Gastroesophageal sphincter (tissue), 4 donors: ENCODE measurements at regions not wholly inside any gene's neighbourhood (a gene's known extent, or its start where the extent isn't known, plus 50 kb on each side); places are given as distances from the start of the nearest gene placed in this dataset.

Source experiments
- ATAC-seq: fragments of 150-250 bp; one replicate; pipeline ENCODE4 v1.9.1; 2016; ENCODE audit warnings: mild to moderate bottlenecking, moderate library complexity
- H3K27ac ChIP-seq, 4 donors: fragments of 200-600 bp; sonication (generic) in 3 of 4; 1 replicate in 3 of 4; 2 replicates in 1 of 4; pipeline ENCODE4 v1.5.1; 2016 to 2019
- H3K27me3 ChIP-seq: fragments of 200-600 bp; sonication (generic); one replicate; pipeline ENCODE4 v1.5.1; 2019
- H3K36me3 ChIP-seq, 2 donors: fragments of 200-600 bp; sonication (generic); one replicate each; pipeline ENCODE4 v1.5.1; 2019; ENCODE audit warnings: control low read depth in 1 of 2
- H3K4me1 ChIP-seq, 3 donors: fragments of 200-600 bp; sonication (generic); 1 replicate in 2 of 3; 2 replicates in 1 of 3; pipeline ENCODE4 v1.5.1; 2016 to 2019; ENCODE audit warnings: control low read depth in 2 of 3
- H3K4me3 ChIP-seq, 2 donors: fragments of 200-600 bp; sonication (generic); one replicate each; pipeline ENCODE4 v1.5.1; 2019; ENCODE audit warnings: mild to moderate bottlenecking in 1 of 2, moderate library complexity in 1 of 2
- H3K9me3 ChIP-seq, 3 donors: fragments of 200-600 bp; sonication (generic); one replicate each; pipeline ENCODE4 v1.5.1; 2017 to 2019; ENCODE audit warnings: control low read depth in 2 of 3
- CTCF ChIP-seq, 4 experiments: fragments of 200-600 bp in 2 of 4; fragments of 450-650 bp in 2 of 4; sonication (generic) in 1 of 4; IDR thresholded peaks; one replicate each; pipeline ENCODE4 v1.5.1; 2017 to 2019; ENCODE audit warnings: antibody characterized with exemption in 4 of 4, mild to moderate bottlenecking in 2 of 4, moderate library complexity in 2 of 4
- EP300 ChIP-seq: sonication (generic); formaldehyde crosslinking; IDR thresholded peaks from one replicate; pipeline ENCODE4 v1.6.1; 2017; ENCODE audit warnings: antibody characterized with exemption, mild to moderate bottlenecking
- POLR2A ChIP-seq, 2 donors: fragments of 450-650 bp; IDR thresholded peaks; one replicate each; pipeline ENCODE4 v1.6.1; 2017; ENCODE audit warnings: antibody characterized with exemption in 2 of 2, mild to moderate bottlenecking in 2 of 2, moderate library complexity in 1 of 2
- POLR2AphosphoS5 ChIP-seq: sonication (generic); formaldehyde crosslinking; IDR thresholded peaks from one replicate; pipeline ENCODE4 v1.6.1; 2017; ENCODE audit warnings: antibody characterized with exemption
- WGBS, 2 donors: methylation state at CpG; one replicate each; pipeline ENCODE4 v1.1.5; 2018; ENCODE audit warnings: low coverage in 1 of 2; 5-methylcytosine and 5-hydroxymethylcytosine counted together

GRCh38 chr22:49599691-49600455, 227.8 kb downstream of the BRD1 start:
- WGBS, 2 donors, result 68% methylated on average over 4 of the region's 25 CpGs; no CpG with 5 or more reads in 1 of the 2 donors
- TF ChIP-seq POLR2AphosphoS5 (no peak), EP300 (no peak), CTCF (IDR thresholded peaks at IDR 0.05) (no peak), POLR2A (IDR thresholded peaks at IDR 0.05) (no peak)
- Histone ChIP-seq H3K9me3 (peaks cover 0 to 17% (median 0%) of the 10 kb centered on the region in 3 donors), H3K36me3 (no peaks in the 10 kb centered on the region), H3K4me3 (no peak overlapping the region), H3K4me1 (no peaks in the 10 kb centered on the region), H3K27me3 (peaks cover 37% of the 10 kb centered on the region), H3K27ac (no peak overlapping the region)
- no peak for ATAC-seq

- no peak overlapping the region for H3K4me3 ChIP-seq
- no peak for ATAC-seq
- TF ChIP-seq CTCF (IDR thresholded peaks at IDR 0.05) (no peak), EP300 (no peak), POLR2A (IDR thresholded peaks at IDR 0.05) (no peak), POLR2AphosphoS5 (no peak)
- H3K36me3 ChIP-seq, result no peaks in the 10 kb centered on the region
- no peaks in the 10 kb centered on the region for H3K4me1 ChIP-seq
- WGBS, 2 donors, result 43% methylated on average over 5 of the region's 16 CpGs; no CpG with 5 or more reads in 1 of the 2 donors
- peaks cover 0 to 17% (median 0%) of the 10 kb centered on the region in 3 donors for H3K9me3 ChIP-seq
- H3K27ac ChIP-seq, result no peak overlapping the region
- H3K27me3 ChIP-seq, result peaks cover 41% of the 10 kb centered on the region
Measured at GRCh38 chr22:49599039-49599438, 228.6 kb downstream of the BRD1 start.

GRCh38 chr22:49598338-49598737, 229.3 kb downstream of the BRD1 start:
- Histone ChIP-seq H3K9me3 (peaks cover 0 to 16% (median 0%) of the 10 kb centered on the region in 3 donors), H3K4me3 (no peak overlapping the region), H3K27me3 (peaks cover 47% of the 10 kb centered on the region), H3K36me3 (no peaks in the 10 kb centered on the region), H3K4me1 (no peaks in the 10 kb centered on the region), H3K27ac (no peak overlapping the region)
- no peak for ATAC-seq
- TF ChIP-seq EP300 (no peak), POLR2A (IDR thresholded peaks at IDR 0.05) (no peak), POLR2AphosphoS5 (no peak), CTCF (IDR thresholded peaks at IDR 0.05) (no peak)
- no CpG with 5 or more reads among the region's 9 CpGs for WGBS, 2 donors

GRCh38 chr22:49597428-49598039, 230.1 kb downstream of the BRD1 start:
- Histone ChIP-seq H3K4me1 (no peaks in the 10 kb centered on the region), H3K9me3 (peaks cover 0 to 16% (median 0%) of the 10 kb centered on the region in 3 donors), H3K4me3 (no peak overlapping the region), H3K36me3 (no peaks in the 10 kb centered on the region), H3K27me3 (peaks cover 47% of the 10 kb centered on the region), H3K27ac (no peak overlapping the region)
- 73 to 91% methylated on average over 1 to 2 of the region's 2 CpGs for WGBS, 2 donors
- ATAC-seq, result no peak
- TF ChIP-seq POLR2AphosphoS5, result no peak
- no peak for TF ChIP-seq POLR2A (IDR thresholded peaks at IDR 0.05)
- no peak for TF ChIP-seq EP300
- no peak for TF ChIP-seq CTCF (IDR thresholded peaks at IDR 0.05)
